Smooth muscle cell (in vitro differentiated cells): ENCODE measurements at regions not wholly inside any gene's neighbourhood (a gene's known extent, or its start where the extent isn't known, plus 50 kb on each side); places are given as distances from the start of the nearest gene placed in this dataset.
"Not testable (repeated sequence)": the region's sequence is repeated elsewhere in the genome, so short reads cannot be mapped to it uniquely, and the experiment has no call there.

Experiments
- DNase-seq: peaks from one replicate; lab custom pipeline; 2025; ENCODE audit not compliant: unreplicated experiment; lab: John Stamatoyannopoulos, UW
- H2AFZ ChIP-seq: fragments of 200-600 bp; sonication (generic); 2 replicates; pipeline ENCODE4 v1.6.0; 2016; ENCODE audit warnings: antibody characterized with exemption, low read depth, mild to moderate bottlenecking
- H3F3A ChIP-seq: fragments of 200-600 bp; sonication (generic); 2 replicates; pipeline ENCODE4 v1.6.0; 2017; ENCODE audit warnings: antibody characterized with exemption, low read depth
- H3K27ac ChIP-seq: fragments of 200-600 bp; sonication (generic); 2 replicates; pipeline ENCODE4 v1.5.1; 2016; ENCODE audit warnings: low read depth, mild to moderate bottlenecking
- H3K27me3 ChIP-seq: fragments of 200-600 bp; sonication (generic); 2 replicates; pipeline ENCODE4 v1.6.1; 2016; ENCODE audit warnings: low read depth, mild to moderate bottlenecking
- H3K36me3 ChIP-seq: fragments of 200-600 bp; sonication (generic); 2 replicates; pipeline ENCODE4 v1.5.1; 2016; ENCODE audit warnings: low read depth
- H3K4me1 ChIP-seq: fragments of 200-600 bp; sonication (generic); 2 replicates; pipeline ENCODE4 v1.5.1; 2016; ENCODE audit warnings: low read depth
- H3K4me2 ChIP-seq: fragments of 200-600 bp; sonication (generic); 2 replicates; pipeline ENCODE4 v1.6.0; 2016; ENCODE audit warnings: mild to moderate bottlenecking
- H3K4me3 ChIP-seq: fragments of 200-600 bp; sonication (generic); 2 replicates; pipeline ENCODE4 v1.5.1; 2016; ENCODE audit warnings: mild to moderate bottlenecking
- H3K79me2 ChIP-seq: fragments of 200-600 bp; sonication (generic); 2 replicates; pipeline ENCODE4 v1.6.0; 2016; ENCODE audit warnings: low read depth, mild to moderate bottlenecking
- H3K9ac ChIP-seq: fragments of 200-600 bp; sonication (generic); 2 replicates; pipeline ENCODE4 v1.6.0; 2016; ENCODE audit warnings: low read depth
- H3K9me3 ChIP-seq: fragments of 200-600 bp; sonication (generic); replicated peaks from 2 replicates; pipeline ENCODE4 v1.5.1; 2016; ENCODE audit warnings: low read depth
- H4K20me1 ChIP-seq: fragments of 200-600 bp; sonication (generic); 2 replicates; pipeline ENCODE4 v1.6.0; 2016; ENCODE audit warnings: low read depth
- WGBS: methylation state at CpG from one replicate; pipeline ENCODE4 v1.1.7; 2016; ENCODE audit warnings: low lambda C conversion rate; 5-methylcytosine and 5-hydroxymethylcytosine counted together
- TF ChIP-seq, protein P1 (sequence below): fragments of 200-600 bp; sonication (generic); IDR thresholded peaks from 2 replicates; pipeline ENCODE4 v1.5.1; 2017; ENCODE audit warnings: borderline replicate concordance, mild to moderate bottlenecking, antibody characterized with exemption; ENCODE audit not compliant: insufficient read depth, poor library complexity, severe bottlenecking

DNA sequence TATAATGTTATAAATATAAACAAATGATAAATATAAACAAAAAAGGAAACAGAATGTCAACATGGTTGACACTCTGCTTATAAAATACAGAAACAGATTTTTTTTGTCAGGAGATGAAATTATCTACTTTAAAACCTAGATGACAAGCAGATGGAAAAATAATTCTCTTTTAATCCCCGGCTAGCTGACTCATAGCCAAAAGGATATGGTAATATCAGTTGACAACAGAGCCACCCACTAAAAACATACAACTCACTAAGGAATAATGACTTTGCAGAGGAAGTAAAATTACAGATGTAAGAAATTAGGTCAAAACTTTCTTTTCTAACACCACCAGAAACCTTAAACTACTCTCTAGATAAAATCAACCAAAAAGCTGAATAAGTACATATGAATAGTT, 131.1 kb upstream of the ABCB5 start:
- no peak overlapping the region for H3K27ac ChIP-seq
- TF ChIP-seq, protein P1, sequence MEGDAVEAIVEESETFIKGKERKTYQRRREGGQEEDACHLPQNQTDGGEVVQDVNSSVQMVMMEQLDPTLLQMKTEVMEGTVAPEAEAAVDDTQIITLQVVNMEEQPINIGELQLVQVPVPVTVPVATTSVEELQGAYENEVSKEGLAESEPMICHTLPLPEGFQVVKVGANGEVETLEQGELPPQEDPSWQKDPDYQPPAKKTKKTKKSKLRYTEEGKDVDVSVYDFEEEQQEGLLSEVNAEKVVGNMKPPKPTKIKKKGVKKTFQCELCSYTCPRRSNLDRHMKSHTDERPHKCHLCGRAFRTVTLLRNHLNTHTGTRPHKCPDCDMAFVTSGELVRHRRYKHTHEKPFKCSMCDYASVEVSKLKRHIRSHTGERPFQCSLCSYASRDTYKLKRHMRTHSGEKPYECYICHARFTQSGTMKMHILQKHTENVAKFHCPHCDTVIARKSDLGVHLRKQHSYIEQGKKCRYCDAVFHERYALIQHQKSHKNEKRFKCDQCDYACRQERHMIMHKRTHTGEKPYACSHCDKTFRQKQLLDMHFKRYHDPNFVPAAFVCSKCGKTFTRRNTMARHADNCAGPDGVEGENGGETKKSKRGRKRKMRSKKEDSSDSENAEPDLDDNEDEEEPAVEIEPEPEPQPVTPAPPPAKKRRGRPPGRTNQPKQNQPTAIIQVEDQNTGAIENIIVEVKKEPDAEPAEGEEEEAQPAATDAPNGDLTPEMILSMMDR = no peak
- H3K36me3 ChIP-seq = peaks cover 2% of the 10 kb centered on the region
- H3F3A ChIP-seq = no peaks in the 10 kb centered on the region
- H3K79me2 ChIP-seq = no peaks in the 10 kb centered on the region
- H3K9ac ChIP-seq = no peak overlapping the region
- H3K4me2 ChIP-seq = no peak overlapping the region
- peaks cover 5% of the 10 kb centered on the region for H3K27me3 ChIP-seq
- H3K4me3 ChIP-seq = no peak overlapping the region
- H3K4me1 ChIP-seq = peaks cover 2% of the 10 kb centered on the region
- WGBS = 51% methylated on average over 1 of the region's 1 CpG
- DNase-seq = no peak
- H2AFZ ChIP-seq = no peak overlapping the region
- no peaks in the 10 kb centered on the region for H4K20me1 ChIP-seq
- peaks cover 3% of the 10 kb centered on the region for H3K9me3 ChIP-seq

DNA sequence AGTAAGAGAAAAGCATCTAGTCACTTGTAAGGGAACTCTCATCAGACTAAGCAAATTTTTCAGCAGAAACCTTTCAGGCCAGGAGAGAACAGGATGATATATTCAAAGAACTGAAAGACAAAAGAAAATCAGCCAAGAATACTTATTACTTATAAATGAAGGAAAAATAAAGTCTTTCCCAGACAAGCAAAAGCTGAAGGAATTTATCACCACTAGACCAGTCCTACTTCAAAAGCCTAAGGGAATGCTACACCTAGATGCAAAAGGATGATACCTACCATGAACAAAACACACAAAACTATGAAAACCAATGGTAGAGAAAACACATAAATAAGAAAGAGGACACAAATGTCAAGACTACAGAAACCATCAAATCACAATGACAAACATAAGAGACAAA, 126.6 kb upstream of the ABCB5 start:
- no peaks in the 10 kb centered on the region for H4K20me1 ChIP-seq
- DNase-seq = no peak

DNA sequence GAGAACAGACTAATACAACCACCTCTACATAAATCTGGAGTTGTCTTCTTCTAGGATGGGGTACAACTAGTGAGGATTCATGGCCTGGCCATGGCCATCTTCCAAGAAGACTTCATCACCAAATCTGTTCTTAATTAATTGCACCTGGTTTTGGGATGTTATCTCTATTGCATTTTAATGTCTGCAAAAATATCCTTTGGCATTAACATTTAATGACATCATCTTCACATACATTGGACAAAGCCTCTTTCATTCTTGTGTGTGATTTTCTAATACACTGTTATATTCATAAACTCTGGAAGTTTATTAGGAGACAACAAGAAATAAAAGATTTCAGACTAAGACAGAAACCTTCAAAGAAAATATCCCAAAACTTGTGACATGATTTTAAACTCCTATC, 124.2 kb upstream of the ABCB5 start:
- DNase-seq = no peak
- Histone ChIP-seq H3F3A (no peaks in the 10 kb centered on the region), H3K4me3 (no peak overlapping the region), H2AFZ (no peak overlapping the region), H3K27me3 (no peaks in the 10 kb centered on the region), H3K9me3 (peaks cover 3% of the 10 kb centered on the region), H3K79me2 (no peaks in the 10 kb centered on the region), H3K36me3 (peaks cover 2% of the 10 kb centered on the region), H3K4me2 (no peak overlapping the region), H4K20me1 (no peaks in the 10 kb centered on the region), H3K27ac (no peak overlapping the region), H3K4me1 (no peaks in the 10 kb centered on the region), H3K9ac (no peak overlapping the region)
- TF ChIP-seq, protein P1 = no peak

More for the DNA sequence above, 126.6 kb upstream of the ABCB5 start:
- no peaks in the 10 kb centered on the region for H3K79me2 ChIP-seq
- H3K27ac ChIP-seq = no peak overlapping the region
- no peaks in the 10 kb centered on the region for H3K27me3 ChIP-seq
- TF ChIP-seq, protein P1 = no peak
- no peak overlapping the region for H3K4me3 ChIP-seq
- H3K9me3 ChIP-seq = peaks cover 3% of the 10 kb centered on the region
- H2AFZ ChIP-seq = no peak overlapping the region
- no peaks in the 10 kb centered on the region for H3K4me1 ChIP-seq
- H3F3A ChIP-seq = no peaks in the 10 kb centered on the region
- no peak overlapping the region for H3K9ac ChIP-seq
- peaks cover 2% of the 10 kb centered on the region for H3K36me3 ChIP-seq
- no peak overlapping the region for H3K4me2 ChIP-seq

DNA sequence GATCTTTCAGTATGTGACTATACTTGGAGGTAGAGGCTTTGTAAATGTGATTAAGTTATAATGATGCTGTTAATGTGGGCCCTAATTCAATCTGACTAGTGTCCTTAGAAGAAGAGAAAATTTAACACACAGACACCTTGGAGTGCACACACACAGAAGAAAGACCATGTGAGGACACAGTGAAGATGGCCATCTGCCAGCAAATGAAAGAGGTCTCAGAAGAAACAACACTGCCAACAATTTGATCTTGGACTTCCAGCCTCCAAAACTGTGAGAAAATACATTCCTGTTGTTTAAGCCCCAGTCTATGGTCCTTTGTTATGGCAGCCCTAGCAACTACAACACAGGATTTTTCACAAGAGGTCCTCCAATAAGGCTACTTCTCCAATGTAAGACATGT, 120.9 kb upstream of the ABCB5 start:
- Histone ChIP-seq H3K4me2 (no peak overlapping the region), H3K79me2 (no peaks in the 10 kb centered on the region)
- TF ChIP-seq, protein P1 = no peak

DNA sequence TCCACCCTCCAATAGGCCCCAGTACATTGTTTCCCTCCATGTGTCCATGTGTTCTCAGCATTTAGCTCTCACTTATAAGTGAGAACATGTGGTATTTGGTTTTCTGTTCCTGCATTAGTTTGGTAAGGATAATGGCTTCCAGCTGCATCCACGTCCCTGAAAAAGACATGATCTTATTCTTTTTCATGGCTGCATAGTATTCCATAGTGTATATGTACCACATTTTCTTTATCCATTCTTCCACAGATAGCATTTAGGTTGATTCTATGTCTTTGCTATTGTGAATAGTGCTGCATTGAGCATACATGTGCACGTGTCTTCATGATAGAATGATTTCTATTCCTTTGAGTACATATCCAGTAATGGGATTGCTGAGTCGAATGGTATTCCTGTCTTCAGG, 114.0 kb upstream of the ABCB5 start:
- not testable (repeated sequence) for H3K27me3 ChIP-seq, DNase-seq, H3K36me3 ChIP-seq, H2AFZ ChIP-seq, H3K27ac ChIP-seq, H3K9ac ChIP-seq, H3F3A ChIP-seq, H3K4me2 ChIP-seq, H3K4me1 ChIP-seq, H3K79me2 ChIP-seq, H4K20me1 ChIP-seq, H3K4me3 ChIP-seq
- H3K9me3 ChIP-seq = peaks cover 10% of the 10 kb centered on the region
- WGBS = 91% methylated on average over 3 of the region's 3 CpGs

More for the DNA sequence above, 120.9 kb upstream of the ABCB5 start:
- Histone ChIP-seq H3K9ac (no peak overlapping the region), H3K4me3 (no peak overlapping the region), H3F3A (no peaks in the 10 kb centered on the region), H3K4me1 (no peaks in the 10 kb centered on the region), H4K20me1 (no peaks in the 10 kb centered on the region), H3K9me3 (peaks cover 10% of the 10 kb centered on the region), H3K36me3 (no peaks in the 10 kb centered on the region), H3K27ac (no peak overlapping the region), H2AFZ (no peak overlapping the region), H3K27me3 (no peaks in the 10 kb centered on the region)
- no peak for DNase-seq
